ENCODE measurements at regions not wholly inside any gene's neighbourhood (a gene's known extent, or its start where the extent isn't known, plus 50 kb on each side); places are given as distances from the start of the nearest gene placed in this dataset.
"Not testable (repeated sequence)": the region's sequence is repeated elsewhere in the genome, so short reads cannot be mapped to it uniquely, and the experiment has no call there.

DNA sequence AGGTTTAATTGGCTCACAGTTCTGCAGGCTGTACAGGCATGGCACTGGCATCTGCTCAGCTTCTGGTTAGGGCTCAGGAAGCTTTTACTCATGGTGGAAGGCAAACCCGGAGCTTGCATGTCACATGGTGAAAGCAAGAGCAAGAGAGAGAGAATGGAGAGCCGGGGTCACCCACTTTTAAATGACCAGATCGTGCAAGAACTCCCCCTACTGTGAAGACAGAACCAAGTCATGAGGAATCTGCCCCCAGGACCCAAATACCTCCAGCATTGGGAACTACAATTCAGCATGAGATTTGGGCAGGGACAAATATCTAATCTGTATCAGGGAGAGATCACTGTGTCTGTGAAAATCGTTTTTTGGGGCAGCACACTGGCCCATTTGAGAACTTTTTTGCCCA is 110.0 kb upstream of the MYO3A start:
- Mint-ChIP-seq H3K27me3 (ENCODE audit: unreplicated experiment) (no peaks in the 10 kb centered on the region), H3K4me1 (ENCODE audit: unreplicated experiment) (peaks cover 12% of the 10 kb centered on the region), H3K36me3 (ENCODE audit: low read depth, unreplicated experiment) (no peaks in the 10 kb centered on the region), H3K4me3 (ENCODE audit: unreplicated experiment) (no peak overlapping the region), H3K27ac (ENCODE audit: unreplicated experiment) (no peak overlapping the region), H3K9me3 (ENCODE audit: unreplicated experiment) (no peaks in the 10 kb centered on the region)
- no peak for DNase-seq (ENCODE audit: low spot score)
- no peak for TF ChIP-seq CTCF (IDR thresholded peaks at IDR 0.05; ENCODE audit: unreplicated experiment)

DNA sequence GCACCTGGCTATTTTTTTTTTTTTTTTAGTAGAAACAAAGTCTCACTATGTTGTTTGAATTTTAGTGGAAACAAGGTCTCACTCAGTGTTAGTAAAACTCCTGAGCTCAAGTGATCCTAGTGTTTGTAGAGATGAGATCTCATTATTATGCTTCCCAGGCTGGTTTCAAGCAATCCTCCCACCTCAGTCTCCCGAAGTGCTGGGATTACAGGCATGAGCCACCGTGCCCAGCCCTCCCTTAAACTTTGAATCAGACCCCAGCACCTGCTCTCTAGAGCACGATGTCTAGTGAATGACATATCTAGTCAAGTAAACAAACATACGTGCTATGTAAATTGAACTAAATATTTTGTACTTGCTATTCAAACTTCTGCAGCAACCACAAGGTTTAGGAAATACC is 105.6 kb upstream of the MYO3A start:
- no peak overlapping the region for H3K4me3 Mint-ChIP-seq (ENCODE audit: unreplicated experiment)
- no peak for TF ChIP-seq CTCF (IDR thresholded peaks at IDR 0.05; ENCODE audit: unreplicated experiment)

DNA sequence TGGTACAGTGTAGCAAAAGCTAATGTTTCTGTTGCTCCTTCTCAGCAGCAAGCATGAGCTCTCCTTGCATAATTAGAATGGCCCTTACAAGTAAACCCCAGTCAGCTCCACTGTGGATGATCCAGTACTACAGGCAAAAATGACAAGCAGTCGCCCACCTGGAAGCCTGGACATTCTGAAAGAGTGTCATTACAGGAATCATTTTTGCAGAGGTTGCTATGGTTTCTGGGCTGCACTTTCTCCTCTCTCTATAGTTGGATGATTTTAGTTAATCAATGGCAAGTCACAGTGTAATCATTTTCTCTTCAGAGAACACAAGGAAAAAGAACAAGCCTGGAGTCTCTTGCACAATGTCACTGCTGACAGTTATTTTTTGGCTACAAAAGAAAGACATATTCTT is 102.9 kb upstream of the MYO3A start:
- no peak overlapping the region for H3K4me3 Mint-ChIP-seq (ENCODE audit: unreplicated experiment)
- H3K27me3 Mint-ChIP-seq (ENCODE audit: unreplicated experiment) = no peaks in the 10 kb centered on the region
- H3K9me3 Mint-ChIP-seq (ENCODE audit: unreplicated experiment) = no peaks in the 10 kb centered on the region
- no peak for TF ChIP-seq CTCF (IDR thresholded peaks at IDR 0.05; ENCODE audit: unreplicated experiment)
- no peak overlapping the region for H3K27ac Mint-ChIP-seq (ENCODE audit: unreplicated experiment)
- DNase-seq (ENCODE audit: low spot score) = no peak
- H3K36me3 Mint-ChIP-seq (ENCODE audit: low read depth, unreplicated experiment) = no peaks in the 10 kb centered on the region
- no peaks in the 10 kb centered on the region for H3K4me1 Mint-ChIP-seq (ENCODE audit: unreplicated experiment)

More for the DNA sequence above, 105.6 kb upstream of the MYO3A start:
- no peaks in the 10 kb centered on the region for H3K36me3 Mint-ChIP-seq (ENCODE audit: low read depth, unreplicated experiment)
- no peaks in the 10 kb centered on the region for H3K9me3 Mint-ChIP-seq (ENCODE audit: unreplicated experiment)
- H3K27me3 Mint-ChIP-seq (ENCODE audit: unreplicated experiment) = no peaks in the 10 kb centered on the region
- no peak overlapping the region for H3K27ac Mint-ChIP-seq (ENCODE audit: unreplicated experiment)
- DNase-seq (ENCODE audit: low spot score) = no peak
- no peaks in the 10 kb centered on the region for H3K4me1 Mint-ChIP-seq (ENCODE audit: unreplicated experiment)

- H3K4me1 Mint-ChIP-seq (ENCODE audit: unreplicated experiment) = no peaks in the 10 kb centered on the region
- H3K27ac Mint-ChIP-seq (ENCODE audit: unreplicated experiment) = no peak overlapping the region
- H3K27me3 Mint-ChIP-seq (ENCODE audit: unreplicated experiment) = no peaks in the 10 kb centered on the region
- H3K36me3 Mint-ChIP-seq (ENCODE audit: low read depth, unreplicated experiment) = no peaks in the 10 kb centered on the region
- no peak for TF ChIP-seq CTCF (IDR thresholded peaks at IDR 0.05; ENCODE audit: unreplicated experiment)
- H3K9me3 Mint-ChIP-seq (ENCODE audit: unreplicated experiment) = no peaks in the 10 kb centered on the region
- no peak for DNase-seq (ENCODE audit: low spot score)
- no peak overlapping the region for H3K4me3 Mint-ChIP-seq (ENCODE audit: unreplicated experiment)
Observed at GRCh38 chr10:25839683-25840082, 94.3 kb upstream of the MYO3A start.

DNA sequence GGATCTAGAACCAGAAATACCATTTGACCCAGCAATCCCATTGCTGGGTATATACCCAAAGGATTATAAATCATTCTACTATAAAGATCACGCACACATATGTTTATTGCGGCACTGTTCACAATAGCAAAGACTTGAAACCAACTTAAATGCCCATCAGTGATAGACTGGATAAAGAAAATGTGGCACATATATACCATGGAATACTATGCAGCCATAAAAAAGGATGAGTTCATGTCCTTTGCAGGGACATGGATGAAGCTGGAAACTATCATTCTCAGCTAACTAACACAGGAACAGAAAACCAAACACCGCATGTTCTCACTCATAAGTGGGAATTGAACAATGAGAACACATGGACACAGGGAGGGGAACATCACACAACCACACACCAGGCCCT is 93.2 kb upstream of the MYO3A start:
- H3K4me1 Mint-ChIP-seq (ENCODE audit: unreplicated experiment) = not testable (repeated sequence)

GRCh38 chr10:25842146-25842545 is 91.9 kb upstream of the MYO3A start:
- Mint-ChIP-seq H3K9me3 (ENCODE audit: unreplicated experiment) (no peaks in the 10 kb centered on the region), H3K4me3 (ENCODE audit: unreplicated experiment) (no peak overlapping the region), H3K4me1 (ENCODE audit: unreplicated experiment) (no peaks in the 10 kb centered on the region), H3K36me3 (ENCODE audit: low read depth, unreplicated experiment) (no peaks in the 10 kb centered on the region), H3K27me3 (ENCODE audit: unreplicated experiment) (no peaks in the 10 kb centered on the region), H3K27ac (ENCODE audit: unreplicated experiment) (no peak overlapping the region)
- no peak for DNase-seq (ENCODE audit: low spot score)
- no peak for TF ChIP-seq CTCF (IDR thresholded peaks at IDR 0.05; ENCODE audit: unreplicated experiment)

More for the DNA sequence above, 93.2 kb upstream of the MYO3A start:
- H3K4me3 Mint-ChIP-seq (ENCODE audit: unreplicated experiment); H3K36me3 Mint-ChIP-seq (ENCODE audit: low read depth, unreplicated experiment); H3K27ac Mint-ChIP-seq (ENCODE audit: unreplicated experiment); H3K27me3 Mint-ChIP-seq (ENCODE audit: unreplicated experiment); H3K9me3 Mint-ChIP-seq (ENCODE audit: unreplicated experiment); DNase-seq (ENCODE audit: low spot score): not testable (repeated sequence)
